GM12864 (cell line): ENCODE measurements at regions not wholly inside any gene's neighbourhood (a gene's known extent, or its start where the extent isn't known, plus 50 kb on each side); places are given as distances from the start of the nearest gene placed in this dataset.
"Not testable (repeated sequence)": the region's sequence is repeated elsewhere in the genome, so short reads cannot be mapped to it uniquely, and the experiment has no call there.

ENCODE experiments used
- DNase-seq: peaks from one replicate; pipeline ENCODE4 v3.0.0-alpha.2; 2011; ENCODE audit warnings: low read depth
- H3K4me3 ChIP-seq: 2 replicates; pipeline ENCODE4 v1.5.1; 2011; ENCODE audit warnings: mild to moderate bottlenecking, low read depth, low read length, control low read depth
- TF ChIP-seq, protein P1 (sequence below): IDR thresholded peaks from 2 replicates; pipeline ENCODE4 v1.5.1; 2011; ENCODE audit warnings: low read depth, mild to moderate bottlenecking, moderate library complexity, low read length, control low read depth, inconsistent platforms; ENCODE audit errors: missing control alignments

DNA sequence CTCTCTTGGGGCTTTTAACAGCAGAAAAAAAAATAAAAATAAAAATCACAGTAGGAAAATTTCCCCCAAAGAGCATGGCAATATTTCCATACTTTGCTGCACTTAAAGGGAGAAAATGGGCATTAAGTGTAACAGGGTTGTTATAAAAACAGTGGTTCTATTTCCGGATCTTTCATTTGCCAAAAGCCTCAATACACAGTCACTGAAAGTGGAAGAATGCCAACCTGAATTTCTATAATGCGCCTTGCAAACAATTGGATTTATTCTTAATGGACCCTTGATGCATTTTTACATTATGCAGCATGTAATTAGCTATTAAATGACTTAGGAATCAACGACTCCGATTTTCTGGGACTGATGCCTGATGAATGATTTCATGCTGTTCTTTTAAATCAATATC is 127.6 kb upstream of the NANOS1 start:
- no peak overlapping the region for H3K4me3 ChIP-seq
- TF ChIP-seq, protein P1, sequence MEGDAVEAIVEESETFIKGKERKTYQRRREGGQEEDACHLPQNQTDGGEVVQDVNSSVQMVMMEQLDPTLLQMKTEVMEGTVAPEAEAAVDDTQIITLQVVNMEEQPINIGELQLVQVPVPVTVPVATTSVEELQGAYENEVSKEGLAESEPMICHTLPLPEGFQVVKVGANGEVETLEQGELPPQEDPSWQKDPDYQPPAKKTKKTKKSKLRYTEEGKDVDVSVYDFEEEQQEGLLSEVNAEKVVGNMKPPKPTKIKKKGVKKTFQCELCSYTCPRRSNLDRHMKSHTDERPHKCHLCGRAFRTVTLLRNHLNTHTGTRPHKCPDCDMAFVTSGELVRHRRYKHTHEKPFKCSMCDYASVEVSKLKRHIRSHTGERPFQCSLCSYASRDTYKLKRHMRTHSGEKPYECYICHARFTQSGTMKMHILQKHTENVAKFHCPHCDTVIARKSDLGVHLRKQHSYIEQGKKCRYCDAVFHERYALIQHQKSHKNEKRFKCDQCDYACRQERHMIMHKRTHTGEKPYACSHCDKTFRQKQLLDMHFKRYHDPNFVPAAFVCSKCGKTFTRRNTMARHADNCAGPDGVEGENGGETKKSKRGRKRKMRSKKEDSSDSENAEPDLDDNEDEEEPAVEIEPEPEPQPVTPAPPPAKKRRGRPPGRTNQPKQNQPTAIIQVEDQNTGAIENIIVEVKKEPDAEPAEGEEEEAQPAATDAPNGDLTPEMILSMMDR, result no peak
- DNase-seq, result no peak

- not testable (repeated sequence) for H3K4me3 ChIP-seq, DNase-seq
Observed at GRCh38 chr10:118902656-118903055, 126.9 kb upstream of the NANOS1 start.

DNA sequence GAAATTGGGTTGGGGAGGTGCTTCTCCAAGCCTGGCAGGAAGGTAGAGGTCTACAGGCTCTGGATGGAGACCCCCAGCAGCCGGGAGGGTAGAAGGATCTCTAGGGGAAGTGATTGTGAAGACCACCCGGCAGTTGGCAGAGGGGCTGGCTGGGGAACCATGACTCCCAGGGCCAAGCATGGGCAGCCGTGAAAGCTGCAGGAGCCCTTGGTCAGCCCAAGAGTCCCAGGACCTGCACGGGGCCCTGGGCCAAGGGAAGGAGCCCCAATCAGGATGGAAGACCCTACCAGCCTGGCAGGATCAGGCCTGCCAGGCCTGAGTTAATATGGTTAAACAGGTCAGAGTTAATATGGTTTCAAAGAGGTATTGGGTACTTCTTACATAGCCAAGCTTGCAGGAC is 126.3 kb upstream of the NANOS1 start:
- TF ChIP-seq, protein P1, result no peak
- no peak overlapping the region for H3K4me3 ChIP-seq
- no peak for DNase-seq

- no peak overlapping the region for H3K4me3 ChIP-seq
- DNase-seq, result no peak
- TF ChIP-seq, protein P1, result no peak
Observed at GRCh38 chr10:118903691-118904090, 125.8 kb upstream of the NANOS1 start.

- H3K4me3 ChIP-seq, result no peak overlapping the region
- DNase-seq, result no peak
- TF ChIP-seq, protein P1, result no peak
Observed at GRCh38 chr10:118904286-118904685, 125.2 kb upstream of the NANOS1 start.

- TF ChIP-seq, protein P1, result no peak
- DNase-seq, result no peak
- no peak overlapping the region for H3K4me3 ChIP-seq
Observed at GRCh38 chr10:118907051-118907450, 122.5 kb upstream of the NANOS1 start.

DNA sequence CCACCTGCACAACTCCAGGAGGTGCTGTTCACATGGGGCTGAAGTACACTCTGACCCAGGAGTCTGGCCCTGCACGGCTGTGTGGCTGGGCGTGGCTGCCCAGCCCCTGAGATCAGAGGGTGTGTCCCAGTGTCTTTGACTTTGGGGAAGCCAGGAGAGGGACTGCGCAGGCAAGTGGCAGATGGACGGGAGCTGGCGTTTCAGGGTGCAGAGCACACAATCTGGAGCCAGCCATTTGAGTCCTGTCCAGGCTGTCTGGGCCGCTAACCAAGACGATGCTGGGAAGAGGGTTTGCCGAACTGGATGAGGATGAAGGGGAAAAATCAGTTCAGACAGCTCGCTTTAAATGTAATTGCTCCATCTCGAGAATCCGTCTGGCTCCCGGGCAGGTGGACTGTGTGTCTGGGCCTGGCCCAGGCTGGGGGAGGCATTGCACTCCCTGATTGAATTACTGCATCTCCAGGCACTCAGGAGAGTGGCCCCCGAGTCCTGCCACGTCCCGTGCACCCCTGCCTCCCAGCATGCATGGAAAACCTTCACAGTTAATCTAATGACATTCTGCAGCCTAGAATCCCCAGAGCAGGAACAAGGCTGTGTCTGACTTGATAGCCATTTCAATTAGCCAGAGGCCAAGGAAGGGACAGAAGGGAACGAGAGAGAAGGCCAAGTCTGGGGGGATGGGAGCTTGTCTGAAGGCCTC is 120.8 kb upstream of the NANOS1 start:
- DNase-seq, result no peak
- TF ChIP-seq, protein P1, result no peak

More for the DNA sequence above, 120.8 kb upstream of the NANOS1 start:
- no peak overlapping the region for H3K4me3 ChIP-seq
